Thyroid gland (tissue), 4 donors: ENCODE measurements at regions not wholly inside any gene's neighbourhood (a gene's known extent, or its start where the extent isn't known, plus 50 kb on each side); places are given as distances from the start of the nearest gene placed in this dataset.

Experiments
- POLR2A ChIP-seq, 2 donors: fragments of 450-650 bp; IDR thresholded peaks; one replicate each; pipeline ENCODE4 v1.6.1; 2017; ENCODE audit warnings: antibody characterized with exemption in 2 of 2, mild to moderate bottlenecking in 2 of 2, moderate library complexity in 1 of 2
- TF ChIP-seq, protein P1 (sequence below), 6 experiments: fragments of 200-600 bp in 3 of 6; fragments of 450-650 bp in 3 of 6; sonication (generic) in 3 of 6; IDR thresholded peaks; one replicate each; pipeline ENCODE4 v1.5.1; 2016 to 2019; ENCODE audit warnings: antibody characterized with exemption in 6 of 6, mild to moderate bottlenecking in 2 of 6, inconsistent platforms in 1 of 6, moderate library complexity in 1 of 6

DNA sequence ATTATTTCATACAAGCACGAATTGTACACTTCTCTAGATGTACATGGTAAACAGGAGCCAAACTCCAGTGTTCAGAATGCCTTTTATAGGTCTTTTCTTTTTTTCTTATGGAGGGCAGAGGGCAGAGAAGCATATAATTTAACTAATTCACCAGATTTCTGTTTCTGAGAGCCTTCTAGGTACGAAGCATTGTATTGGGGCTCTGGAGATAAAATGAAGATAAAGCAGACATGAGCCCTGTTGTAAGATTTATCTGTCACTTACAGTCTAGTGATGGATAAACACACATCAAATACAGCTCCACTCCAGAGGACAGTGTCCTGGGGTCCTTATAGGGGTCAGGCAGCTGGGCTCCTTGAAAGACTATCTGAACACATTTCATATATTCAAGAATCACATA lies 265.5 kb downstream of the SKAP2 start:
- TF ChIP-seq, protein P1, sequence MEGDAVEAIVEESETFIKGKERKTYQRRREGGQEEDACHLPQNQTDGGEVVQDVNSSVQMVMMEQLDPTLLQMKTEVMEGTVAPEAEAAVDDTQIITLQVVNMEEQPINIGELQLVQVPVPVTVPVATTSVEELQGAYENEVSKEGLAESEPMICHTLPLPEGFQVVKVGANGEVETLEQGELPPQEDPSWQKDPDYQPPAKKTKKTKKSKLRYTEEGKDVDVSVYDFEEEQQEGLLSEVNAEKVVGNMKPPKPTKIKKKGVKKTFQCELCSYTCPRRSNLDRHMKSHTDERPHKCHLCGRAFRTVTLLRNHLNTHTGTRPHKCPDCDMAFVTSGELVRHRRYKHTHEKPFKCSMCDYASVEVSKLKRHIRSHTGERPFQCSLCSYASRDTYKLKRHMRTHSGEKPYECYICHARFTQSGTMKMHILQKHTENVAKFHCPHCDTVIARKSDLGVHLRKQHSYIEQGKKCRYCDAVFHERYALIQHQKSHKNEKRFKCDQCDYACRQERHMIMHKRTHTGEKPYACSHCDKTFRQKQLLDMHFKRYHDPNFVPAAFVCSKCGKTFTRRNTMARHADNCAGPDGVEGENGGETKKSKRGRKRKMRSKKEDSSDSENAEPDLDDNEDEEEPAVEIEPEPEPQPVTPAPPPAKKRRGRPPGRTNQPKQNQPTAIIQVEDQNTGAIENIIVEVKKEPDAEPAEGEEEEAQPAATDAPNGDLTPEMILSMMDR (IDR thresholded peaks at IDR 0.05) = no peak
- TF ChIP-seq POLR2A (IDR thresholded peaks at IDR 0.05) = no peak
